MM.1S (cell line): ENCODE measurements at regions not wholly inside any gene's neighbourhood (a gene's known extent, or its start where the extent isn't known, plus 50 kb on each side); places are given as distances from the start of the nearest gene placed in this dataset.

Source experiments
- EZH2 ChIP-seq: fragments of 300-600 bp; sonication (generic); optimal IDR thresholded peaks from 2 replicates; pipeline ENCODE3; 2017; ENCODE audit warnings: low read depth, mild to moderate bottlenecking, antibody characterized with exemption, low read length, mixed read lengths
- TF ChIP-seq, protein P1 (sequence below): fragments of 300-600 bp; sonication (generic); IDR thresholded peaks from 2 replicates; pipeline ENCODE4 v1.5.1; 2016; ENCODE audit warnings: antibody characterized with exemption, low read length, mixed read lengths

GRCh38 chr14:104313674-104314073, 175.3 kb downstream of the KIF26A start:
- TF ChIP-seq, protein P1, sequence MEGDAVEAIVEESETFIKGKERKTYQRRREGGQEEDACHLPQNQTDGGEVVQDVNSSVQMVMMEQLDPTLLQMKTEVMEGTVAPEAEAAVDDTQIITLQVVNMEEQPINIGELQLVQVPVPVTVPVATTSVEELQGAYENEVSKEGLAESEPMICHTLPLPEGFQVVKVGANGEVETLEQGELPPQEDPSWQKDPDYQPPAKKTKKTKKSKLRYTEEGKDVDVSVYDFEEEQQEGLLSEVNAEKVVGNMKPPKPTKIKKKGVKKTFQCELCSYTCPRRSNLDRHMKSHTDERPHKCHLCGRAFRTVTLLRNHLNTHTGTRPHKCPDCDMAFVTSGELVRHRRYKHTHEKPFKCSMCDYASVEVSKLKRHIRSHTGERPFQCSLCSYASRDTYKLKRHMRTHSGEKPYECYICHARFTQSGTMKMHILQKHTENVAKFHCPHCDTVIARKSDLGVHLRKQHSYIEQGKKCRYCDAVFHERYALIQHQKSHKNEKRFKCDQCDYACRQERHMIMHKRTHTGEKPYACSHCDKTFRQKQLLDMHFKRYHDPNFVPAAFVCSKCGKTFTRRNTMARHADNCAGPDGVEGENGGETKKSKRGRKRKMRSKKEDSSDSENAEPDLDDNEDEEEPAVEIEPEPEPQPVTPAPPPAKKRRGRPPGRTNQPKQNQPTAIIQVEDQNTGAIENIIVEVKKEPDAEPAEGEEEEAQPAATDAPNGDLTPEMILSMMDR: no peak
- TF ChIP-seq EZH2: no peak
